ENCODE measurements at regions not wholly inside any gene's neighbourhood (a gene's known extent, or its start where the extent isn't known, plus 50 kb on each side); places are given as distances from the start of the nearest gene placed in this dataset.

- no peak overlapping the region for H3K4me3 ChIP-seq
- no peak for DNase-seq
- H3K27ac ChIP-seq, result no peak overlapping the region
- TF ChIP-seq POLR2A (IDR thresholded peaks at IDR 0.05) (no peak), CTCF (IDR thresholded peaks at IDR 0.05) (no peak)
- H3K36me3 ChIP-seq, result no peaks in the 10 kb centered on the region
- H3K9me3 ChIP-seq, result no peaks in the 10 kb centered on the region
- H3K4me1 ChIP-seq, result no peaks in the 10 kb centered on the region
- intact Hi-C loops (cut with DNase I), result no loop called here
- 49 to 58% methylated on average over 8 of the region's 8 CpGs for WGBS, 2 donors
- H3K27me3 ChIP-seq, result no peaks in the 10 kb centered on the region
Measured at GRCh38 chr2:18503376-18504228, 56.9 kb downstream of the RDH14 start.

GRCh38 chr2:18502142-18502541 lies 58.3 kb downstream of the RDH14 start:
- DNase-seq, result no peak
- H3K36me3 ChIP-seq, result no peaks in the 10 kb centered on the region
- no peak for TF ChIP-seq POLR2A (IDR thresholded peaks at IDR 0.05)
- intact Hi-C loops (cut with DNase I), result no loop called here
- no peak overlapping the region for H3K4me3 ChIP-seq
- no peaks in the 10 kb centered on the region for H3K9me3 ChIP-seq
- no peak overlapping the region for H3K27ac ChIP-seq
- H3K4me1 ChIP-seq, result no peaks in the 10 kb centered on the region
- H3K27me3 ChIP-seq, result no peaks in the 10 kb centered on the region
- WGBS, 2 donors, result 57 to 75% methylated on average over 2 of the region's 2 CpGs

- 56 to 80% methylated on average over 1 of the region's 1 CpG for WGBS, 2 donors
- no peak for DNase-seq
- no peak for TF ChIP-seq POLR2A (IDR thresholded peaks at IDR 0.05)
- no peak for TF ChIP-seq CTCF (IDR thresholded peaks at IDR 0.05)
Measured at GRCh38 chr2:18501729-18502128, 58.7 kb downstream of the RDH14 start.

GRCh38 chr2:18501156-18501555 lies 59.3 kb downstream of the RDH14 start:
- Histone ChIP-seq H3K4me1 (no peaks in the 10 kb centered on the region), H3K4me3 (no peak overlapping the region), H3K27ac (no peak overlapping the region), H3K27me3 (no peaks in the 10 kb centered on the region), H3K9me3 (no peaks in the 10 kb centered on the region), H3K36me3 (no peaks in the 10 kb centered on the region)
- no peak for DNase-seq
- TF ChIP-seq CTCF (IDR thresholded peaks at IDR 0.05) (no peak), POLR2A (IDR thresholded peaks at IDR 0.05) (no peak)
- 69 to 80% methylated on average over 2 of the region's 2 CpGs for WGBS, 2 donors
- intact Hi-C loops (cut with DNase I), result no loop called here

More at GRCh38 chr2:18501729-18502128, 58.7 kb downstream of the RDH14 start:
- Histone ChIP-seq H3K27ac (no peak overlapping the region), H3K4me3 (no peak overlapping the region), H3K4me1 (no peaks in the 10 kb centered on the region), H3K9me3 (no peaks in the 10 kb centered on the region), H3K36me3 (no peaks in the 10 kb centered on the region), H3K27me3 (no peaks in the 10 kb centered on the region)
- intact Hi-C loops (cut with DNase I), result no loop called here

GRCh38 chr2:18500333-18500732 lies 60.1 kb downstream of the RDH14 start:
- Histone ChIP-seq H3K27me3 (peaks cover 0 to 3% (median 0%) of the 10 kb centered on the region in 4 donors), H3K9me3 (no peaks in the 10 kb centered on the region), H3K27ac (no peak overlapping the region), H3K36me3 (no peaks in the 10 kb centered on the region), H3K4me3 (no peak overlapping the region), H3K4me1 (no peaks in the 10 kb centered on the region)
- intact Hi-C loops (cut with DNase I), result no loop called here
- DNase-seq, result no peak
- WGBS, 2 donors, result 26 to 30% methylated on average over 4 of the region's 4 CpGs
- TF ChIP-seq POLR2A (IDR thresholded peaks at IDR 0.05) (no peak), CTCF (IDR thresholded peaks at IDR 0.05) (no peak)

All from esophagus squamous epithelium (tissue), 5 donors.